H1 (cell line): ENCODE measurements at regions not wholly inside any gene's neighbourhood (a gene's known extent, or its start where the extent isn't known, plus 50 kb on each side); places are given as distances from the start of the nearest gene placed in this dataset.

ENCODE experiments used
- CTCF ChIA-PET: fragments of 300-600 bp; sonication (Branson Sonifier 250); formaldehyde crosslinking; loops from one replicate; lab custom pipeline; 2021; ENCODE audit not compliant: partially characterized antibody; lab: Charles Lee
- POLR2A ChIA-PET: fragments of 300-600 bp; sonication (Branson Sonifier 250); formaldehyde crosslinking; loops from one replicate; lab custom pipeline; 2021; ENCODE audit warnings: inconsistent platforms; ENCODE audit not compliant: partially characterized antibody; lab: Charles Lee
- DNase-seq, 2 experiments: peaks; one replicate each; pipeline versions ENCODE4 v3.0.0 to v3.0.0-alpha.2; 2010 to 2022; ENCODE audit warnings: low spot score in 2 of 2, low read depth in 1 of 2, mixed read lengths in 1 of 2
- FAIRE-seq: peaks from 2 replicates; lab custom pipeline; 2011; peaks lifted over from hg19 to GRCh38; lab: Jason Lieb, UNC
- H2AFZ ChIP-seq: 2 replicates; pipeline ENCODE4 v1.8.1; 2012; ENCODE audit warnings: low read length, inconsistent platforms
- H2AK5ac ChIP-seq: 2 replicates; pipeline ENCODE4 v1.6.1; 2013; ENCODE audit warnings: low read depth, low read length
- H2BK120ac ChIP-seq: replicated peaks from 2 replicates; pipeline ENCODE3; 2013; ENCODE audit warnings: low read depth, low read length, inconsistent platforms
- H2BK12ac ChIP-seq: 2 replicates; pipeline ENCODE4 v1.6.1; 2013; ENCODE audit warnings: low read depth, low read length
- H2BK15ac ChIP-seq: 2 replicates; pipeline ENCODE4 v1.6.1; 2013; ENCODE audit warnings: low read length
- H2BK20ac ChIP-seq: 2 replicates; pipeline ENCODE4 v1.6.1; 2013; ENCODE audit warnings: low read length
- H2BK5ac ChIP-seq: 2 replicates; pipeline ENCODE4 v1.6.1; 2013; ENCODE audit warnings: low read depth, low read length
- H3K14ac ChIP-seq: 2 replicates; pipeline ENCODE4 v1.6.1; 2013; ENCODE audit warnings: inconsistent platforms; ENCODE audit not compliant: insufficient read length
- H3K18ac ChIP-seq: 2 replicates; pipeline ENCODE4 v1.6.1; 2013; ENCODE audit warnings: low read length; ENCODE audit errors: extremely low read depth
- H3K23ac ChIP-seq: 2 replicates; pipeline ENCODE4 v1.6.1; 2013; ENCODE audit warnings: inconsistent platforms; ENCODE audit not compliant: insufficient read length
- H3K23me2 ChIP-seq: 2 replicates; pipeline ENCODE4 v1.6.1; 2013; ENCODE audit warnings: low read depth, low read length
- H3K27ac ChIP-seq: 2 replicates; pipeline ENCODE4 v1.6.1; 2011; ENCODE audit warnings: low read depth, low read length, inconsistent platforms
- H3K27me3 ChIP-seq, 4 experiments: replicated peaks in 1 of 4; 1 replicate in 1 of 4; 2 replicates in 3 of 4; pipeline versions ENCODE4 v1.6.1 to v1.8.1; 2011 to 2013; ENCODE audit warnings: low read length in 3 of 4, mild to moderate bottlenecking in 3 of 4, inconsistent platforms in 2 of 4, mixed read lengths in 2 of 4, moderate library complexity in 1 of 4; ENCODE audit not compliant: control insufficient read depth in 3 of 4, insufficient read depth in 3 of 4; ENCODE audit errors: extremely low read depth in 1 of 4
- H3K36me3 ChIP-seq, 4 experiments: 2 replicates each; pipeline versions ENCODE4 v1.6.1 to v1.8.1; 2011 to 2013; ENCODE audit warnings: mild to moderate bottlenecking in 4 of 4, low read length in 3 of 4, moderate library complexity in 2 of 4, control low read depth in 1 of 4, inconsistent platforms in 1 of 4; ENCODE audit not compliant: insufficient read depth in 4 of 4, control insufficient read depth in 2 of 4
- H3K4ac ChIP-seq: replicated peaks from 2 replicates; pipeline ENCODE3; 2013; ENCODE audit warnings: low read length, low read depth, mixed read lengths, inconsistent platforms; ENCODE audit not compliant: insufficient read length
- H3K4me1 ChIP-seq, 4 experiments: replicated peaks in 1 of 4; 1 replicate in 1 of 4; 2 replicates in 3 of 4; pipeline versions ENCODE4 v1.6.1 to v1.8.1; 2011 to 2013; ENCODE audit warnings: low read length in 3 of 4, inconsistent platforms in 2 of 4, mixed read lengths in 1 of 4; ENCODE audit not compliant: insufficient read depth in 4 of 4, control insufficient read depth in 3 of 4
- H3K4me2 ChIP-seq, 2 experiments: 2 replicates each; pipeline versions ENCODE4 v1.6.1 to v1.8.1; 2011 to 2013; ENCODE audit warnings: low read depth in 2 of 2, low read length in 2 of 2, control low read depth in 1 of 2, inconsistent platforms in 1 of 2, mild to moderate bottlenecking in 1 of 2; ENCODE audit not compliant: insufficient read depth in 1 of 2
- H3K4me3 ChIP-seq, 4 experiments: fragments of 200-600, 300-600 bp in 1 of 4; sonication (generic), shearing (Covaris generic), sonication (Bioruptor Twin) in 1 of 4; 2 replicates each; pipeline versions ENCODE4 v1.5.1 to v1.8.1; 2011 to 2016; ENCODE audit warnings: low read length in 4 of 4, low read depth in 3 of 4, control low read depth in 2 of 4, inconsistent platforms in 2 of 4, mild to moderate bottlenecking in 2 of 4, mixed read lengths in 1 of 4, moderate library complexity in 1 of 4; ENCODE audit not compliant: insufficient read depth in 2 of 4; ENCODE audit errors: extremely low read depth in 1 of 4
- H3K56ac ChIP-seq: replicated peaks from 2 replicates; pipeline ENCODE3; 2013; ENCODE audit warnings: low read depth, mild to moderate bottlenecking, mixed read lengths, low read length, inconsistent platforms; ENCODE audit not compliant: insufficient read length
- H3K79me1 ChIP-seq: 2 replicates; pipeline ENCODE4 v1.6.1; 2013; ENCODE audit warnings: low read depth, low read length, control low read depth
- H3K79me2 ChIP-seq, 2 experiments: 2 replicates each; pipeline versions ENCODE4 v1.6.1 to v1.8.1; 2012 to 2013; ENCODE audit warnings: low read length in 2 of 2, mild to moderate bottlenecking in 2 of 2, inconsistent platforms in 1 of 2; ENCODE audit not compliant: insufficient read depth in 2 of 2, control insufficient read depth in 1 of 2
- H3K9ac ChIP-seq, 4 experiments: replicated peaks in 1 of 4; 1 replicate in 1 of 4; 2 replicates in 3 of 4; pipeline versions ENCODE4 v1.6.1 to v1.8.1; 2011 to 2013; ENCODE audit warnings: low read depth in 3 of 4, low read length in 3 of 4, control low read depth in 2 of 4, mild to moderate bottlenecking in 2 of 4, moderate library complexity in 2 of 4, inconsistent platforms in 1 of 4; ENCODE audit errors: extremely low read depth in 1 of 4
- H3K9me3 ChIP-seq, 2 experiments: 2 replicates each; pipeline versions ENCODE4 v1.6.1 to v1.8.1; 2012 to 2013; ENCODE audit warnings: mild to moderate bottlenecking in 2 of 2, moderate library complexity in 2 of 2, control low read depth in 1 of 2, inconsistent platforms in 1 of 2, low read depth in 1 of 2, low read length in 1 of 2, mixed read lengths in 1 of 2; ENCODE audit not compliant: insufficient read depth in 2 of 2
- H4K20me1 ChIP-seq, 2 experiments: replicated peaks in 1 of 2; 2 replicates each; pipeline versions ENCODE3 to v1.8.1; 2011 to 2013; ENCODE audit warnings: inconsistent platforms in 2 of 2, low read length in 2 of 2, mild to moderate bottlenecking in 1 of 2; ENCODE audit not compliant: insufficient read depth in 2 of 2, control insufficient read depth in 1 of 2
- H4K5ac ChIP-seq: 2 replicates; pipeline ENCODE4 v1.6.1; 2013; ENCODE audit warnings: low read length, low read depth, mixed read lengths, inconsistent platforms; ENCODE audit not compliant: insufficient read length
- H4K8ac ChIP-seq: 2 replicates; pipeline ENCODE4 v1.8.0; 2013; ENCODE audit warnings: mild to moderate bottlenecking, moderate library complexity, low read length, inconsistent platforms; ENCODE audit not compliant: insufficient read depth; ENCODE audit errors: extremely low read depth
- H4K91ac ChIP-seq: replicated peaks from 2 replicates; pipeline ENCODE3; 2013; ENCODE audit warnings: low read length, mixed read lengths, inconsistent platforms; ENCODE audit not compliant: insufficient read length
- EP300 ChIP-seq, 2 experiments: IDR thresholded peaks; 1 replicate in 1 of 2; 2 replicates in 1 of 2; pipeline ENCODE4 v1.6.1; 2011 to 2012; ENCODE audit warnings: low read depth in 2 of 2, low read length in 2 of 2, mild to moderate bottlenecking in 2 of 2, borderline replicate concordance in 1 of 2, inconsistent platforms in 1 of 2, moderate library complexity in 1 of 2
- GTF2F1 ChIP-seq: IDR thresholded peaks from 2 replicates; pipeline ENCODE4 v1.6.1; 2012; ENCODE audit warnings: low read depth, low read length, improper control_type of control experiment, borderline replicate concordance
- KDM4A ChIP-seq: IDR thresholded peaks from one replicate; pipeline ENCODE4 v1.7.1; 2012; ENCODE audit warnings: low read depth, mild to moderate bottlenecking, moderate library complexity, low read length, inconsistent platforms; ENCODE audit not compliant: severe bottlenecking
- NRF1 ChIP-seq: IDR thresholded peaks from 2 replicates; pipeline ENCODE4 v1.6.1; 2011; ENCODE audit warnings: mild to moderate bottlenecking, low read depth, low read length, improper control_type of control experiment
- RBBP5 ChIP-seq: IDR thresholded peaks from 2 replicates; pipeline ENCODE4 v1.7.1; 2012; ENCODE audit warnings: low read depth, mild to moderate bottlenecking, inconsistent platforms, low read length, moderate library complexity, borderline replicate concordance
- SP1 ChIP-seq: IDR thresholded peaks from 2 replicates; pipeline ENCODE4 v1.6.1; 2011; ENCODE audit warnings: low read depth, low read length
- WGBS, 2 experiments: shearing (Covaris generic) in 1 of 2; methylation state at CpG; one replicate each; pipeline versions ENCODE4 v1.1.6 to v1.1.7; 2013 to 2015; ENCODE audit warnings: low lambda C conversion rate in 2 of 2, mixed read lengths in 2 of 2, inconsistent platforms in 1 of 2, low coverage in 1 of 2, missing lambda C conversion rate in 1 of 2; ENCODE audit not compliant: insufficient replicate concordance in 2 of 2, insufficient coverage in 1 of 2, insufficient read length in 1 of 2; ENCODE audit errors: extremely low coverage in 1 of 2, missing lambda C conversion rate in 1 of 2; 5-methylcytosine and 5-hydroxymethylcytosine counted together

GRCh38 chr13:47837906-47838305, 163.2 kb downstream of the SUCLA2 start:
- Histone ChIP-seq H3K27ac (no peak overlapping the region), H2BK120ac (no peak overlapping the region), H3K4me3 (no peak overlapping the region), H2AK5ac (no peak overlapping the region), H3K9ac (no peak overlapping the region), H3K14ac (no peak overlapping the region), H3K79me1 (no peaks in the 10 kb centered on the region), H3K36me3 (no peaks in the 10 kb centered on the region), H3K4me1 (peaks cover 0 to 5% (median 3%) of the 10 kb centered on the region in 4 experiments; a peak in 4 of 7 replicates), H3K23me2 (no peaks in the 10 kb centered on the region), H3K56ac (no peak overlapping the region), H3K4me2 (0 out of 4 replicates have a peak overlapping the region, but pooled peaks of 1 of the 2 experiments have one; percentile 0), H2BK20ac (no peak overlapping the region), H4K5ac (no peak overlapping the region), H3K4ac (no peak overlapping the region), H2BK5ac (no peak overlapping the region; the same call in 1 of the 2 replicates), H3K9me3 (no peaks in the 10 kb centered on the region), H3K23ac (no peak overlapping the region)
- CTCF ChIA-PET = interaction anchor here (0.8 to 1.4 kb wide), 3 partner anchors 15 to 43 kb away, joined by 3 read pairs; no protein-coding TSS in a partner anchor
- no peak for DNase-seq
- WGBS, 2 experiments = 97% methylated on average over 4 of the region's 4 CpGs; no CpG with 5 or more reads in 1 of the 2 experiments
- no peak for FAIRE-seq
- TF ChIP-seq SP1 (no peak), RBBP5 (no peak), EP300 (IDR thresholded peaks at IDR 0.05; ENCODE audit: borderline replicate concordance in 1 of 2, low read depth in 2 of 2, low read length in 2 of 2) (no peak), GTF2F1 (no peak), KDM4A (no peak), NRF1 (no peak)
- TF ChIP-seq, all 59 proteins: peak for 0
- Histone ChIP-seq H2BK15ac (0 out of 2 replicates have a peak overlapping the region, but pooled peaks have one; percentile 34), H2BK12ac (0 out of 2 replicates have a peak overlapping the region, but pooled peaks have one; percentile 4), H4K91ac (no peak overlapping the region), H3K18ac (no peak overlapping the region), H2AFZ (peak overlapping the region; percentile 70; the same call in 1 of the 2 replicates), H3K27me3 (no peaks in the 10 kb centered on the region), H4K8ac (no peak overlapping the region), H4K20me1 (no peaks in the 10 kb centered on the region), H3K79me2 (no peaks in the 10 kb centered on the region)
- POLR2A ChIA-PET = no interaction called here
